Heart left ventricle (tissue), 16 donors: ENCODE measurements at regions not wholly inside any gene's neighbourhood (a gene's known extent, or its start where the extent isn't known, plus 50 kb on each side); places are given as distances from the start of the nearest gene placed in this dataset.

ENCODE experiments used
- ATAC-seq, 4 donors: fragments of 200-7000 bp; cut with Tn5 transposase; one replicate each; pipeline ENCODE4 v1.9.1; 2020 to 2022; ENCODE audit warnings: moderate library complexity in 4 of 4, mild to moderate bottlenecking in 3 of 4, moderate number of reproducible peaks in 1 of 4
- DNase-seq, 5 donors: peaks; one replicate each; pipeline ENCODE4 v3.0.0-alpha.2; 2020
- H3K27ac ChIP-seq, 12 donors: fragments of 200-600 bp; sonication (generic) in 4 of 12; one replicate each; pipeline versions ENCODE4 v1.5.0 to v1.8.0; 2016 to 2022; ENCODE audit warnings: mild to moderate bottlenecking in 2 of 12
- H3K27me3 ChIP-seq, 9 donors: fragments of 200-600 bp; sonication (generic) in 2 of 9; one replicate each; pipeline versions ENCODE4 v1.5.1 to v1.8.0; 2016 to 2022; ENCODE audit warnings: mild to moderate bottlenecking in 3 of 9
- H3K36me3 ChIP-seq, 9 donors: fragments of 200-600 bp; sonication (generic) in 2 of 9; one replicate each; pipeline versions ENCODE4 v1.5.0 to v1.8.0; 2018 to 2022; ENCODE audit warnings: mild to moderate bottlenecking in 2 of 9
- H3K4me1 ChIP-seq, 12 donors: fragments of 200-600 bp; sonication (generic) in 4 of 12; one replicate each; pipeline versions ENCODE4 v1.5.0 to v1.8.0; 2016 to 2022; ENCODE audit warnings: mild to moderate bottlenecking in 3 of 12
- H3K4me3 ChIP-seq, 12 donors: fragments of 200-600 bp; sonication (generic) in 4 of 12; one replicate each; pipeline versions ENCODE4 v1.5.0 to v1.8.0; 2017 to 2022; ENCODE audit warnings: mild to moderate bottlenecking in 9 of 12, moderate library complexity in 4 of 12
- H3K9me3 ChIP-seq, 12 donors: fragments of 200-600 bp; sonication (generic) in 4 of 12; one replicate each; pipeline versions ENCODE4 v1.5.0 to v1.8.0; 2016 to 2022; ENCODE audit warnings: mild to moderate bottlenecking in 1 of 12
- CTCF ChIP-seq, 12 donors: fragments of 200-600 bp; sonication (generic) in 4 of 12; IDR thresholded peaks; one replicate each; pipeline versions ENCODE4 v1.5.0 to v1.8.0; 2018 to 2022; ENCODE audit warnings: antibody characterized with exemption in 12 of 12, mild to moderate bottlenecking in 5 of 12
- POLR2A ChIP-seq, 2 donors: fragments of 450-650 bp; IDR thresholded peaks; one replicate each; pipeline ENCODE4 v1.6.1; 2017; ENCODE audit warnings: antibody characterized with exemption in 2 of 2, mild to moderate bottlenecking in 2 of 2, moderate library complexity in 2 of 2
- WGBS, 4 donors: extraction: QIAGEN DNeasy Blood & Tissue Kit in 2 of 4; methylation state at CpG; one replicate each; pipeline versions ENCODE4 v1.1.5 to v1.1.7; 2013 to 2018; 5-methylcytosine and 5-hydroxymethylcytosine counted together
- intact Hi-C, 10 donors: fragments of 100-400 bp; cut with DNase I; formaldehyde crosslinking; loops; one replicate each; pipeline versions ENCODE4 v1.11.1 to v1.14.2; 2022
- donor health status: ischemic (EF 13 %, LVEDD 7.1; RV severe dilation, severe dysfunction).
- donor health status: healthy with polysubstance abuse.
- donor health status: DM: no; HTN: yes; CAD: no.
- donor health status: DM: no; HTN: no; CAD: no.
- donor health status: ischemic (EF 25% LVEDD 6.9; RV normal size, moderate dysfunction).
- donor health status: ischemic (EF 25% LVEDD 5.7; RV mildly dilated, moderate dysfunction).
- donor health status: healthy.
- donor health status: DM: yes; HTN: yes; CAD: no.
- donor health status: ischemic (EF 35%, LVEDD 5.7; RV mildly dilated, moderate dysfunction).
- donor health status: nonischemic (EF 11% LVEDD 7.7; RV severe dilation, severe dysfunction).
- donor health status: DM: yes; HTN: yes; CAD: no.
- donor health status: PGD.
- donor health status: ischemic (EF 29% LVEDD 5.4; RV normal size, mild dysfunction).
- donor health status: nonischemic (EF 23%, LVEDD 6.1; RV moderate dilation, normal function).

DNA sequence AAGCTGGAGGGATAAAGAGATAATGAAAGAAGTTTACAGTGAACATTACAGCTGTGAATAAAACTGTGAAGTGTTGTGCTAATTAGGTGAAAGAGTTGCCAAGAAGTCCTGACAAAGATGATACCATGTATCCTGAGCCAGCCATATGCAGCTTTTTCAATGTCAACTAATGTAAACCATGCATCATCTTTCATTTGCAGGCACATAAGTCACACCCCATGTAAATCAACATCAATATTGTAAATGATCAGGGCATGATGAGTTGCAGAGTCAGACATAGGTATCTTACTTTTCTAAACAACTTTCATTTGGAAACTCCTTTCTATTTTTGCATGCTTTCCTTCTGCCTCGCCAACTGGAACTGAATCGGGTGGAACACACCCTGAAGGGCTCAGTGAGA lies 569.1 kb downstream of the TBC1D4 start:
- Histone ChIP-seq H3K9me3 (no peaks in the 10 kb centered on the region), H3K4me1 (no peaks in the 10 kb centered on the region), H3K27ac (no peak overlapping the region), H3K4me3 (no peak overlapping the region), H3K27me3 (no peaks in the 10 kb centered on the region), H3K36me3 (no peaks in the 10 kb centered on the region)
- no peak for ATAC-seq
- intact Hi-C loops: no loop called here
- 82 to 94% (median 89%) methylated on average over 2 of the region's 2 CpGs for WGBS, 4 donors
- TF ChIP-seq POLR2A (IDR thresholded peaks at IDR 0.05): no peak
- no peak for TF ChIP-seq CTCF (IDR thresholded peaks at IDR 0.05)
- no peak for DNase-seq

- intact Hi-C loops: no loop called here
- WGBS, 4 donors: 90 to 94% (median 92%) methylated on average over 5 of the region's 5 CpGs
- ATAC-seq (no peak), DNase-seq (no peak)
- H3K4me1 ChIP-seq: no peaks in the 10 kb centered on the region
- no peak overlapping the region for H3K27ac ChIP-seq
- H3K36me3 ChIP-seq: no peaks in the 10 kb centered on the region
- H3K27me3 ChIP-seq: no peaks in the 10 kb centered on the region
- H3K9me3 ChIP-seq: no peaks in the 10 kb centered on the region
- no peak for TF ChIP-seq POLR2A (IDR thresholded peaks at IDR 0.05)
- TF ChIP-seq CTCF (IDR thresholded peaks at IDR 0.05): no peak
- no peak overlapping the region for H3K4me3 ChIP-seq
Observed at GRCh38 chr13:74910415-74910814, 571.6 kb downstream of the TBC1D4 start.

DNA sequence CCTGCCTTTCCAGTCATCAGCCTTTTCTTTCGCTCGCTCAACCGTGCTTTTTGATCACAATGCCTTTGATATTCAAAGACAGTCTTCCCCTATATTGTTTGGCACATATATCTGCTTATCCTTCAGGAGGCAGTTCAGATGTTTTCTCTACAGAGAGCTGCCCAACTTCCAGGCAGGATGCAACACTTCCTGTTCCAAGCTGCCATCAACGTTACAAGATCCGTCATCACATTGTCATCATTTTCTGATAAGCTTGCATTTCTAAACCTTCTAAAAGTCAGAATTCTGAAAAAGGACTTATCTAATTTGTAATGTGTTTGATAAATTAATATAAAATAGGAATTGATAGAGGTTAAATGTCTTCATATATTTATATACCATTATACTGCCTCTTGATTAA lies 574.2 kb downstream of the TBC1D4 start:
- ATAC-seq (no peak), DNase-seq (no peak)
- Histone ChIP-seq H3K4me1 (no peaks in the 10 kb centered on the region), H3K9me3 (no peaks in the 10 kb centered on the region), H3K4me3 (no peak overlapping the region), H3K27ac (no peak overlapping the region), H3K27me3 (no peaks in the 10 kb centered on the region), H3K36me3 (no peaks in the 10 kb centered on the region)
- TF ChIP-seq CTCF (IDR thresholded peaks at IDR 0.05) (no peak), POLR2A (IDR thresholded peaks at IDR 0.05) (no peak)
- intact Hi-C loops: no loop called here
- 41 to 49% (median 47%) methylated on average over 5 of the region's 5 CpGs for WGBS, 4 donors

DNA sequence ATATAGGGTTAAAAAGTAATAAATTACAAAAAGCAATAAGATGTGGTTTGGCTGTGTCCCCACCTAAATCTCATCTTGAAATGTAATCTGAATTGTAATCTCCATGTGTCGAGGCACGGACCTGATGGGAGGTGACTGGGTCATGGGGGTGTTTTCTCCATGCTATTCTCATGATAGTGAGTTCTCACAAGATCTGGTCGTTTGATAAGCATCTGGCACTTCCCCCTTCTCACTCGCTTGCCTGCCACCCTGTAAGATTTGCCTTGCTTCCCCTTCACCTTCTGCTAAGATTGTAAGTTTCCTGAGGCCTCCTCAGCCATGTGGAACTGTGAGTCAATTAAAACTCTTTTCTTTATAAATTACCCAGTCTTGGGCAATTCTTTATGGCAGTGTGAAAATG lies 577.4 kb downstream of the TBC1D4 start:
- no peaks in the 10 kb centered on the region for H3K27me3 ChIP-seq
- no peak for ATAC-seq
- no peaks in the 10 kb centered on the region for H3K36me3 ChIP-seq
- H3K4me3 ChIP-seq: no peak overlapping the region
- WGBS, 4 donors: 52 to 58% (median 58%) methylated on average over 4 of the region's 4 CpGs
- H3K9me3 ChIP-seq: no peaks in the 10 kb centered on the region
- no peak overlapping the region for H3K27ac ChIP-seq
- intact Hi-C loops: no loop called here
- TF ChIP-seq POLR2A (IDR thresholded peaks at IDR 0.05) (no peak), CTCF (IDR thresholded peaks at IDR 0.05) (no peak)
- DNase-seq: no peak
- no peaks in the 10 kb centered on the region for H3K4me1 ChIP-seq
